ENCODE measurements at regions not wholly inside any gene's neighbourhood (a gene's known extent, or its start where the extent isn't known, plus 50 kb on each side); places are given as distances from the start of the nearest gene placed in this dataset.

- no peak for DNase-seq
Measured at GRCh38 chr18:56210520-56210919, 427.9 kb downstream of the TXNL1 start.

GRCh38 chr18:56207989-56208388 is 430.4 kb downstream of the TXNL1 start:
- DNase-seq = no peak

- DNase-seq = no peak
Measured at GRCh38 chr18:56204052-56204451, 434.3 kb downstream of the TXNL1 start.

- no peak for DNase-seq
Measured at GRCh38 chr18:56202678-56203077, 435.7 kb downstream of the TXNL1 start.

- no peak for DNase-seq
Measured at GRCh38 chr18:56200381-56200911, 437.9 kb downstream of the TXNL1 start.

- DNase-seq = no peak
Measured at GRCh38 chr18:56199580-56200330, 438.6 kb downstream of the TXNL1 start.

- no peak for DNase-seq
Measured at GRCh38 chr18:56197241-56197859, 441.0 kb downstream of the TXNL1 start.

- no peak for DNase-seq
Measured at GRCh38 chr18:56196495-56197225, 441.7 kb downstream of the TXNL1 start.

- DNase-seq = no peak
Measured at GRCh38 chr18:56191334-56191733, 447.1 kb downstream of the TXNL1 start.

GRCh38 chr18:56189615-56190014 is 448.8 kb downstream of the TXNL1 start:
- DNase-seq = no peak

- DNase-seq = no peak
Measured at GRCh38 chr18:56188529-56189275, 449.7 kb downstream of the TXNL1 start.

GRCh38 chr18:56186319-56186718 is 452.1 kb downstream of the TXNL1 start:
- no peak for DNase-seq

GRCh38 chr18:56185126-56185525 is 453.3 kb downstream of the TXNL1 start:
- no peak for DNase-seq

- no peak for DNase-seq
Measured at GRCh38 chr18:56176751-56177150, 461.6 kb downstream of the TXNL1 start.

- no peak for DNase-seq
Measured at GRCh38 chr18:56175330-56176001, 462.9 kb downstream of the TXNL1 start.

- DNase-seq = no peak
Measured at GRCh38 chr18:56173542-56174220, 464.7 kb downstream of the TXNL1 start.

- no peak for DNase-seq
Measured at GRCh38 chr18:56172527-56172926, 465.9 kb downstream of the TXNL1 start.

GRCh38 chr18:56171848-56172247 is 466.5 kb downstream of the TXNL1 start:
- DNase-seq = no peak

GRCh38 chr18:56168049-56168781 is 470.2 kb downstream of the TXNL1 start:
- no peak for DNase-seq

GRCh38 chr18:56167366-56167765 is 471.0 kb downstream of the TXNL1 start:
- DNase-seq = no peak

GRCh38 chr18:56166914-56167313 is 471.5 kb downstream of the TXNL1 start:
- DNase-seq = no peak
